AG04449 (cell line): ENCODE measurements at regions not wholly inside any gene's neighbourhood (a gene's known extent, or its start where the extent isn't known, plus 50 kb on each side); places are given as distances from the start of the nearest gene placed in this dataset.

Experiments
- CTCF ChIA-PET: fragments of 350-600 bp; formaldehyde crosslinking; extraction: SDS; loops from one replicate; lab custom pipeline; 2021; ENCODE audit warnings: antibody characterized with exemption; lab: Yijun Ruan, JAX
- POLR2A ChIA-PET: fragments of 400-600, 350-600 bp; formaldehyde crosslinking; extraction: SDS; loops from one replicate; lab custom pipeline; 2020; ENCODE audit warnings: antibody characterized with exemption, inconsistent platforms; lab: Yijun Ruan, JAX
- DNase-seq: peaks from one replicate; pipeline ENCODE4 v3.0.0-alpha.2; 2010; ENCODE audit warnings: low read depth, low spot score
- H3K4me3 ChIP-seq: 2 replicates; pipeline ENCODE4 v1.5.1; 2011; ENCODE audit warnings: low read depth, mild to moderate bottlenecking, control low read depth, low read length
- CTCF ChIP-seq: IDR thresholded peaks from one replicate; pipeline ENCODE4 v1.5.1; 2011; ENCODE audit warnings: mild to moderate bottlenecking, moderate library complexity, low read length, control low read depth, inconsistent platforms; ENCODE audit not compliant: insufficient read depth; ENCODE audit errors: missing control alignments

GRCh38 chr16:62876133-62876532 lies 839.9 kb upstream of the CDH8 start:
- DNase-seq = no peak
- ChIA-PET CTCF (no interaction called here), POLR2A (no interaction called here)

DNA sequence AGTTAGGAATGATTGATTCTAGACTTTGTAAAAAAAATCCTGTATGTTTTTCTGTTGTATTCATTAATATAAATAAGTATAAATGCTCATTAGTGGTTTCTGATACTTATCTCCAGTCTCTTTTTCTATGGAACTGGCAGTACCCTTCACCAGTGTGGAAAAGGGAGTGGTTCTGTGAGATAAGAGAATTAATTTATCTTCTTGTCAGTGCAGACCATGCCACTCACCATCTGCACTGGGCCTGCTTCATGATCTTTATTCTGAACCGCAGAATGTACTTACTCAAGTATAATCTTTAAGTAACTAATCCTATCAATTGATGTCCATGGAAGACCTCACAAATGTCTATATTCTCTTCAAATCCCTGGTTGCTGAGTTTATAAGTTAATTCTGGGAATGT lies 836.1 kb upstream of the CDH8 start:
- POLR2A ChIA-PET = no interaction called here
- TF ChIP-seq CTCF = no peak

More at GRCh38 chr16:62876133-62876532, 839.9 kb upstream of the CDH8 start:
- H3K4me3 ChIP-seq = no peak overlapping the region
- no peak for TF ChIP-seq CTCF

GRCh38 chr16:62870554-62870953 lies 834.3 kb upstream of the CDH8 start:
- CTCF ChIA-PET = no interaction called here
- POLR2A ChIA-PET = no interaction called here
- DNase-seq = no peak
- no peak for TF ChIP-seq CTCF
- no peak overlapping the region for H3K4me3 ChIP-seq

More for the DNA sequence above, 836.1 kb upstream of the CDH8 start:
- CTCF ChIA-PET = no interaction called here
- H3K4me3 ChIP-seq = no peak overlapping the region
- DNase-seq = no peak

DNA sequence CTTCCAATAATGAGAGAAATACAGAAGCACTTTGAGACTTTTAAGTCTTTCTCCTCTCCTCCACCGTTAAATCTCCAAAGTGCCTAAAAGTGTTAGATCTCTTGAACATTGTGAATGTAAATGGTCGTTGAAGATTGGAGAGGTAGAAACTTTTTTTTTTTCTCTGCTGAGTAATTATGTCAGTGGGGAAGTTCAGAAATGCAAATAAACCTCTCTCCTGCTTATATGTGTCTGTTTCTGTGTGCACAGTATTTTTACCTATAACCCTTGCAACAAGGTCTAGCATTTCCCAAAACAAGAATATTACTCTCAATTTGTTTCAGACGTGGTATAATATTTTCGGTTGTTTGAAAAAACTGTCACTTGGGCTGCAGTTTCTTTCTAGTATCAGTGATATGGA lies 833.6 kb upstream of the CDH8 start:
- ChIA-PET CTCF (no interaction called here), POLR2A (no interaction called here)
- no peak for TF ChIP-seq CTCF
- no peak overlapping the region for H3K4me3 ChIP-seq
- DNase-seq = no peak

- no peak overlapping the region for H3K4me3 ChIP-seq
- ChIA-PET POLR2A (no interaction called here), CTCF (no interaction called here)
- no peak for DNase-seq
- TF ChIP-seq CTCF = no peak
Observed at GRCh38 chr16:62863139-62863538, 826.9 kb upstream of the CDH8 start.

DNA sequence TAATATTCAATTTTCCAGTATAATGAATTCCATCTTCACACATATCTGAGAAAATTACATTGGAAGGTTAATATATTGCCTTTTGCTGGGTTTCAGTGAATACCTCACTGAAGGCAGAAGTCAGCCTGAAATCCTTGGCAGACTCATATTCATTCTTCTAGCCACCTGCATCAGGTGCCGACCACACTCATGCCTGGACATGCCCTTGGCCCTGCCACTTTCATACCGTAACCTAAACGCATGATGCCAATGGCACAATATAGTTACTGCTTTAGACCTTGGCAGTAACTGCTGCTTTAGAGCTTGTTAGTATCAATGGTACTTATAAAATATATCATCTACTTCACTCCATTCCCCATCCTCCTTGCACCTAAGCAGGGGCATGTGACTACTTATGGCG lies 817.6 kb upstream of the CDH8 start:
- no peak for DNase-seq
- ChIA-PET POLR2A (no interaction called here), CTCF (no interaction called here)
- no peak overlapping the region for H3K4me3 ChIP-seq
- no peak for TF ChIP-seq CTCF
